Endothelial cell (in vitro differentiated cells): ENCODE measurements at regions not wholly inside any gene's neighbourhood (a gene's known extent, or its start where the extent isn't known, plus 50 kb on each side); places are given as distances from the start of the nearest gene placed in this dataset.

Source experiments
- DNase-seq: peaks from one replicate; pipeline ENCODE4 v3.0.0; 2021; ENCODE audit warnings: low spot score
- H3K27ac Mint-ChIP-seq: one replicate; pipeline ENCODE4 v1.8.0; 2021; ENCODE audit warnings: mixed read lengths, inconsistent platforms; ENCODE audit not compliant: unreplicated experiment
- H3K27me3 Mint-ChIP-seq: one replicate; pipeline ENCODE4 v1.8.0; 2021; ENCODE audit warnings: mild to moderate bottlenecking, moderate library complexity, mixed read lengths, inconsistent platforms; ENCODE audit not compliant: unreplicated experiment
- H3K36me3 Mint-ChIP-seq: one replicate; pipeline ENCODE4 v1.8.0; 2021; ENCODE audit warnings: mild to moderate bottlenecking, low read depth, mixed read lengths, inconsistent platforms; ENCODE audit not compliant: unreplicated experiment
- H3K4me1 Mint-ChIP-seq: one replicate; pipeline ENCODE4 v1.8.0; 2021; ENCODE audit warnings: mild to moderate bottlenecking, mixed read lengths, inconsistent platforms; ENCODE audit not compliant: unreplicated experiment
- H3K4me3 Mint-ChIP-seq: one replicate; pipeline ENCODE4 v1.8.0; 2021; ENCODE audit warnings: mild to moderate bottlenecking, mixed read lengths, inconsistent platforms; ENCODE audit not compliant: unreplicated experiment
- H3K9me3 Mint-ChIP-seq: one replicate; pipeline ENCODE4 v1.8.0; 2021; ENCODE audit warnings: mixed read lengths, inconsistent platforms; ENCODE audit not compliant: unreplicated experiment
- CTCF ChIP-seq: fragments of 200-600 bp; sonication (generic); IDR thresholded peaks from one replicate; pipeline ENCODE4 v1.5.0; 2021; ENCODE audit warnings: antibody characterized with exemption; ENCODE audit not compliant: unreplicated experiment

DNA sequence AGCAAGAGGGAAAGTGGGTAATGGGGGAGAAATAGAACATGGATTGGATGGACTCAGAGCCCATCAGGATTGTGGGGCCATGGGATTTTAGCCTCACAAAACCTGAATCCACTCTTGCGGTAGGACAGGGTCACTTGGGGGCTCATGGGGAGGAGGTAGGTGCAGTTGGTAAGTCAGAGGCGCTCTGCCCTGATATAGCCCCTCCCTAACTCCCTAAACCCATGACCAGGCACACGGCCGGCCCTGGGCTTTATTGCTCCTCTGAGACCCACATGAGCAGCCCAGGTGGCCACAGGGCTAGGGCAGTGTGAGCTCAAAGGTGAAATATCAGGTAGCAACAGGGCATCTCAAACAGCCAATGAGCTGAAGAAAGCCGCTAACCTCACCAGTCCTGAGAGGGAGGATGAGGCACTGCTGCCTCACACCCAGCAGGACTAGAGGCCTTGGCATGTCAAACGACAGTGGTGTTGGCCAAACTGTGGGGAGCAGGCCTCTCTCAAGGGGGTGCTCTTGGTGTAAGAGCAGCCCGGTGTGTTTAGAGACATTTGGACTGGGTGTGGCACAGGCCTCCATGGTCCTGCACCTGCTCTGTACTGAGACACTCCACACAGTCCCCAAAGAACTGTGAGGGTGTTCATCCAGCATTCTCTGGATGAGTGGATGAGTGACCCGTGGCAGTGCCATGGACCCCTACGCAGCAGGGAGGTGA is 90.8 kb upstream of the HS6ST1 start:
- Mint-ChIP-seq H3K4me3 (no peak overlapping the region), H3K4me1 (peaks cover 36% of the 10 kb centered on the region), H3K36me3 (no peaks in the 10 kb centered on the region), H3K27ac (no peak overlapping the region), H3K9me3 (no peaks in the 10 kb centered on the region), H3K27me3 (peaks cover 10% of the 10 kb centered on the region)
- no peak for TF ChIP-seq CTCF
- DNase-seq: no peak

DNA sequence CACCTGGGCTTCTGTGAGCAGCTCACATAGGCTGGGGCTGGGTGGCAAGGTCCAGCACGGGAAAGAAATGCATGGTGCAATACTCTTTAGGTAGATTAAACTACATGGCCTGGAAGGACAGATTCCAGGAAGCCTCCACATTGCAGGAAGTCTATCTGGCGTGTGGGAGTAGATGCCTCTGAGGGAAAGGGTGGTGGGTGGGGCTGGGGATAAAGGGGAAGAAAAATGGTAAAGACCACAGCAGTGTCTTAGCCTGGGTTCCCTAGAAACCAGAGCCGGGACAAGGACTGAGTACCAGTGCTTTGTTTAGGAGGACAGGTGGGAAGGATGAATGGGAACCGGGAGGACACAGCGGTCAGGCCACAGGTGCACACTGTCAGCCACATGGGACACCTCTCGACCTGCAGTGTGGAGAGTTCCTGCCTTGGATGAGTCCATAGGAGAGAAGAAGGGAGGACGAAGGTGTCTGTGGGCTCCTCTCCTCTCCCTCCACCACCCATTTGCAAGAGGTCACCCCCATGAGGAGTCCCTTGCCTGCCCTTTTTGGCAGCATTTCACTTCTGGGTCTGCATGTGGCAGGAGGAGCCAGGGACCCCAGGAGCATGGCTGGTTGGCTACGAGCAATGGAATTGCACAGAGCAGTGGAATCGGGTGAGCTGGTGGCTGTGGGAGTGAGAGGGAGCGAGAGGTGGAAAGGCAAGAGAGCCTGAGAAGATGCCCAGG is 91.5 kb upstream of the HS6ST1 start:
- no peak overlapping the region for H3K4me3 Mint-ChIP-seq
- peaks cover 11% of the 10 kb centered on the region for H3K27me3 Mint-ChIP-seq
- no peak overlapping the region for H3K27ac Mint-ChIP-seq
- no peak for DNase-seq
- no peaks in the 10 kb centered on the region for H3K36me3 Mint-ChIP-seq
- peaks cover 36% of the 10 kb centered on the region for H3K4me1 Mint-ChIP-seq
- no peaks in the 10 kb centered on the region for H3K9me3 Mint-ChIP-seq
- TF ChIP-seq CTCF: no peak

GRCh38 chr2:128410758-128411215 is 92.1 kb upstream of the HS6ST1 start:
- no peaks in the 10 kb centered on the region for H3K36me3 Mint-ChIP-seq
- H3K4me3 Mint-ChIP-seq: no peak overlapping the region
- peaks cover 11% of the 10 kb centered on the region for H3K27me3 Mint-ChIP-seq
- no peak for TF ChIP-seq CTCF
- H3K27ac Mint-ChIP-seq: no peak overlapping the region
- no peaks in the 10 kb centered on the region for H3K9me3 Mint-ChIP-seq
- DNase-seq: no peak
- peaks cover 34% of the 10 kb centered on the region for H3K4me1 Mint-ChIP-seq

DNA sequence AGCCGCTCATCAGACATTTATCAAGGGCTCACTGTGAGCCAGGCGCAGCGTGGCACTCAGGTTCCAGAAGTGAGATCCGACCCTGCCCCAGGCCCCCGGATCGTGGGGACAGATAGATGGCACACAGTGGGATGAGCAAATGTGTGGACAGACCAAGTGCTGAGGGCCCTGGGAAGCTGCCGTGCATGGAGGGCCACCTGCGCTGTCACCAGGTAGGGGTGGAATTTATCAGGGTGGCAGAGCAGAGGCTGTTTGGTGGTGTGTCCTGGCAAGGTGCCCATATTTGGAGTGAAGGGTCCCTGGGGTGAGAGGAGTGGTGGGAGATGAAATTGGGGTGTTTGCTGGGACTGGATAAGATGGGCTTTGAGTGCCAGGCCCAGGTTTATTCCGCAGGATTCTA is 92.8 kb upstream of the HS6ST1 start:
- Mint-ChIP-seq H3K4me3 (no peak overlapping the region), H3K36me3 (no peaks in the 10 kb centered on the region), H3K27ac (no peak overlapping the region), H3K9me3 (no peaks in the 10 kb centered on the region), H3K4me1 (peaks cover 28% of the 10 kb centered on the region), H3K27me3 (peaks cover 11% of the 10 kb centered on the region)
- DNase-seq: no peak
- no peak for TF ChIP-seq CTCF

DNA sequence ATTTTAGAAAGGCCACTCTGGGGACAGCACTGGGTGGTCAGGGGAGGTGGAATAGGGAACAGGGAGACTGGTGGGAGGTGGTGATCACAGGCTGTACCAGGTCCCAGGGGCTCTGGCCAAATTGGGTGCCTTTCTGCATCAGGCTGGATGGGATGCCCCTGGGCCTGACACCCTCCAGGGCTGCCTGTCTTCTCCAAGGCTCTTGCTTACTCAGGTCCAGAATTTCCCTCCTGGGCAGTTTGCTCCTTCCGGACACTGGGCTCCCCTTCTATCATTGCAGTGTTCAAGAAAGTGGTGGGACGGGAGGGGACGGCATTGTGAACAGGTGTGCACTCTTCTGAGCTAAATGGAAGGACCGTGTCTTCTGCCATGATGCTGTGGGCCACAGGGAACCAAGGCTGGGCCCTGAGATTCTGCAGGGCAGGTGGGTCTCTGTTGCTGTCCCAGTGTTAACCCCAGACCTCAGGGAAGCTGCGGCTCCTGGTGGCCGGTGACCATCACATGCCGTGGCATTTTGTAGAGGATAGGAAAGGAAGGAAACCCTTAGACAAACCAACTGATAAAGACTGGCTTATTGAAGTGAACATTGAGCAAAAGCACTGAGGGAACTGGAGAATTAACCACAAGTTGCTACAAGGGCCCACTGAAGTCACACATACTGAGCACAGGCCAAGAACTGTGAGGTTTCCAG is 93.7 kb upstream of the HS6ST1 start:
- TF ChIP-seq CTCF: no peak
- peaks cover 11% of the 10 kb centered on the region for H3K27me3 Mint-ChIP-seq
- H3K27ac Mint-ChIP-seq: no peak overlapping the region
- no peak overlapping the region for H3K4me3 Mint-ChIP-seq
- no peaks in the 10 kb centered on the region for H3K36me3 Mint-ChIP-seq
- no peak for DNase-seq
- peaks cover 19% of the 10 kb centered on the region for H3K4me1 Mint-ChIP-seq
- H3K9me3 Mint-ChIP-seq: no peaks in the 10 kb centered on the region
